Hepatocyte (in vitro differentiated cells): ENCODE measurements at regions not wholly inside any gene's neighbourhood (a gene's known extent, or its start where the extent isn't known, plus 50 kb on each side); places are given as distances from the start of the nearest gene placed in this dataset.

Experiments used
- DNase-seq: peaks from one replicate; pipeline ENCODE4 v3.0.0-alpha.2; 2016; ENCODE audit warnings: low spot score
- H2AFZ ChIP-seq: fragments of 200-600 bp; sonication (generic); 2 replicates; pipeline ENCODE4 v1.6.0; 2016; ENCODE audit warnings: antibody characterized with exemption, mild to moderate bottlenecking
- H3K27ac ChIP-seq: fragments of 200-600 bp; sonication (generic); 2 replicates; pipeline ENCODE4 v1.5.1; 2016; ENCODE audit warnings: mild to moderate bottlenecking
- H3K27me3 ChIP-seq: fragments of 200-600 bp; sonication (generic); 2 replicates; pipeline ENCODE4 v1.6.1; 2016
- H3K36me3 ChIP-seq: fragments of 200-600 bp; sonication (generic); replicated peaks from 2 replicates; pipeline ENCODE4 v1.5.1; 2016; ENCODE audit warnings: low read depth; ENCODE audit not compliant: insufficient read depth
- H3K4me1 ChIP-seq: fragments of 200-600 bp; sonication (generic); 2 replicates; pipeline ENCODE4 v1.5.1; 2016; ENCODE audit warnings: mild to moderate bottlenecking, moderate library complexity; ENCODE audit not compliant: insufficient read depth
- H3K4me2 ChIP-seq: fragments of 200-600 bp; sonication (generic); 2 replicates; pipeline ENCODE4 v1.6.0; 2016
- H3K4me3 ChIP-seq: fragments of 200-600 bp; sonication (generic); 2 replicates; pipeline ENCODE4 v1.5.1; 2016; ENCODE audit warnings: mild to moderate bottlenecking
- H3K79me2 ChIP-seq: fragments of 200-600 bp; sonication (generic); 2 replicates; pipeline ENCODE4 v1.6.0; 2017; ENCODE audit warnings: mild to moderate bottlenecking
- H3K9me2 ChIP-seq: fragments of 200-600 bp; sonication (generic); replicated peaks from 2 replicates; pipeline ENCODE4 v1.6.0; 2017; ENCODE audit warnings: mild to moderate bottlenecking; ENCODE audit not compliant: insufficient read depth
- H3K9me3 ChIP-seq: fragments of 200-600 bp; sonication (generic); 2 replicates; pipeline ENCODE4 v1.5.1; 2016; ENCODE audit warnings: low read depth, mild to moderate bottlenecking
- H4K20me1 ChIP-seq: fragments of 200-600 bp; sonication (generic); 2 replicates; pipeline ENCODE4 v1.6.0; 2016; ENCODE audit warnings: mild to moderate bottlenecking; ENCODE audit not compliant: insufficient read depth, poor library complexity, severe bottlenecking
- EZH2 ChIP-seq: fragments of 200-600 bp; sonication (generic); IDR thresholded peaks from 2 replicates; pipeline ENCODE4 v1.6.1; 2016; ENCODE audit warnings: antibody characterized with exemption, mild to moderate bottlenecking, borderline replicate concordance
- EZH2phosphoT487 ChIP-seq: fragments of 200-600 bp; sonication (generic); IDR thresholded peaks from one replicate; pipeline ENCODE4 v1.6.1; 2018; ENCODE audit warnings: antibody characterized with exemption, mild to moderate bottlenecking, low read depth, moderate library complexity; ENCODE audit not compliant: unreplicated experiment, severe bottlenecking
- WGBS: methylation state at CpG from one replicate; pipeline ENCODE4 v1.1.6; 2016; ENCODE audit warnings: low lambda C conversion rate; ENCODE audit errors: missing lambda C conversion rate; 5-methylcytosine and 5-hydroxymethylcytosine counted together
- TF ChIP-seq, protein P1 (sequence below): fragments of 200-600 bp; sonication (generic); IDR thresholded peaks from 2 replicates; pipeline ENCODE4 v1.5.1; 2016; ENCODE audit warnings: antibody characterized with exemption, mild to moderate bottlenecking; ENCODE audit not compliant: poor library complexity

DNA sequence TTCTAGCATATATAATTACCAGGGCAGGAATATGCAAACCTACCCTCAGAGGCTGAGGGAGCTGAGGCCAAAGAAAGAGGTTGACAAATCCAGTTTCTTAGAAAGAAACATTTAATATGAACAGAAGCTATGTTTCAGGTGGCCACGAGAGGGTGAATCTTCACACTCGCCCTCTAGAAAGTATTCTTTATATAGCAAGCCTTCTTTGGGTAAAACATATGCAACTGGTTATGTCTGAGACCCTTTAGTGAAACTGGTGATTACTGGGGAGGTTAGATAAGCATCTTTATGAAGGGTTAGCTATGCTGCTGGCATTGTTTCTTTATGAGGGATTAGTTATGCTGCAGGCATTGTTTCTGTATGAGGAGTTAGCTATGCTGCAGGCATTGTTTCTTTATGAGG, 50.7 kb upstream of the GOLGA6L2 start:
- no peaks in the 10 kb centered on the region for H3K79me2 ChIP-seq
- H3K4me2 ChIP-seq: no peak overlapping the region
- H4K20me1 ChIP-seq: no peaks in the 10 kb centered on the region
- no peaks in the 10 kb centered on the region for H3K36me3 ChIP-seq
- DNase-seq: peak; percentile 39
- H3K4me3 ChIP-seq: no peak overlapping the region
- H2AFZ ChIP-seq: no peak overlapping the region
- no peaks in the 10 kb centered on the region for H3K27me3 ChIP-seq
- H3K4me1 ChIP-seq: no peaks in the 10 kb centered on the region
- TF ChIP-seq EZH2: no peak
- TF ChIP-seq EZH2phosphoT487: no peak
- TF ChIP-seq, protein P1, sequence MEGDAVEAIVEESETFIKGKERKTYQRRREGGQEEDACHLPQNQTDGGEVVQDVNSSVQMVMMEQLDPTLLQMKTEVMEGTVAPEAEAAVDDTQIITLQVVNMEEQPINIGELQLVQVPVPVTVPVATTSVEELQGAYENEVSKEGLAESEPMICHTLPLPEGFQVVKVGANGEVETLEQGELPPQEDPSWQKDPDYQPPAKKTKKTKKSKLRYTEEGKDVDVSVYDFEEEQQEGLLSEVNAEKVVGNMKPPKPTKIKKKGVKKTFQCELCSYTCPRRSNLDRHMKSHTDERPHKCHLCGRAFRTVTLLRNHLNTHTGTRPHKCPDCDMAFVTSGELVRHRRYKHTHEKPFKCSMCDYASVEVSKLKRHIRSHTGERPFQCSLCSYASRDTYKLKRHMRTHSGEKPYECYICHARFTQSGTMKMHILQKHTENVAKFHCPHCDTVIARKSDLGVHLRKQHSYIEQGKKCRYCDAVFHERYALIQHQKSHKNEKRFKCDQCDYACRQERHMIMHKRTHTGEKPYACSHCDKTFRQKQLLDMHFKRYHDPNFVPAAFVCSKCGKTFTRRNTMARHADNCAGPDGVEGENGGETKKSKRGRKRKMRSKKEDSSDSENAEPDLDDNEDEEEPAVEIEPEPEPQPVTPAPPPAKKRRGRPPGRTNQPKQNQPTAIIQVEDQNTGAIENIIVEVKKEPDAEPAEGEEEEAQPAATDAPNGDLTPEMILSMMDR: peak; percentile 32
- no peaks in the 10 kb centered on the region for H3K9me3 ChIP-seq
- WGBS: 6% methylated on average over 2 of the region's 2 CpGs
- H3K27ac ChIP-seq: no peak overlapping the region
- H3K9me2 ChIP-seq: no peaks in the 10 kb centered on the region
